NCI-H526 treated with DMSO at 0.1 percent for 48 hours (cell line): ENCODE measurements at regions not wholly inside any gene's neighbourhood (a gene's known extent, or its start where the extent isn't known, plus 50 kb on each side); places are given as distances from the start of the nearest gene placed in this dataset.

Experiments used
- DNase-seq: peaks from one replicate; lab custom pipeline; 2025; lab: John Stamatoyannopoulos, UW

DNA sequence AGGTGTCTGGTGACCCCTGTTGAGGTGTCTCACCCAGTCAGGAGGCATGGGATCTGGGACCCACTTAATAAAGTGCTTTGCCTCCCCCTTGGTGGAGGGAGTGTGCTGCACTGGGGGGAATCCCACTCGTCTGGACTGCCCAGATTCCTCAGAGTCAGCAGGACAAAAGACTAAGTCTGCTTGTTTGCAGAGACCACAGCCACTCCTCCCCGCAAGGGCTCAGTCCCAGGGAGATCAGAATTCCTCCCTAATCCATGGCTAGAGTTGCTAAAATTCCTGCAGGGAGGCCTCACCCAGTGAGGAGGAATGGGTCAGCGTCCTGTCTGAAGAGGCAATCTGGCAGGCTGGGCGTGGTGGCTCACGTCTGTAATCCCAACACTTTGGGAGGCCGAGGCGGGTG is 442.2 kb downstream of the PABPC4L start:
- no peak for DNase-seq

DNA sequence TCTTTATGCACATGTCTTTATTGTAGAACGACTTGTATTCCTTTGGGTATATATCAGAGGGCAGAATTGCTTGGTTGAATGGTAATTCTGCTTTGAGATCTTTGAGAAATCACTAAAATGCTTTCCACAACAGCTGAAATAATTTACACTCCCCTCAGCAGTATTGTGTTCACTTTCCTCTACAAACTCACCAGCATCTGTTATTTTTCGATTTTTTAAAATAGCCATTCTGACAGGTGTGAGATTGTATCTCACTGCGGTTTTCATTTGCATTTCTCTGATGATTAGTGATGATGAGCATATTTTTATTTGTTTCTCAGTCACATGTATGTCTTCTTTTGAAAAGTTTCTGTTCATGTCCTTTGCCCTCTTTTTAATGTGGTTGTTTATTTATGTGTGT is 459.8 kb downstream of the PABPC4L start:
- DNase-seq, result no peak

DNA sequence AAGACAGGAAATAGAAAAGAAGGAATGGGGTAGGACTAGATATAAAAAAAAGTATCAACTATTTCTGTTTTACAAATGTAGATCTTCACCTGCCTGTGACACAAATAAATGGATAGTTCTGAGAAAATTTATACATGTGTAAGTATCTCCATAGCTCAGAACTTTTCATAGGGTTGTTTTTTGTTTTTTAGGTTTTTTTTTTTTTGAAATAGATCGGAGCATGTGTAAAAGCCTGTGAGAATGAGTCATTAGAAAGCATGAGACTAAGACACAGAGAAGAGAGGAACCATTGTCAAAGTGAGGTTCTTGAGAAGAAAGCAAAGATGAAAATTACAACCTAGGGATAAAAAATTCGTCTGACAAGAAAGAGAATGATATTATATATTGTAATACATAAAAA is 481.6 kb downstream of the PABPC4L start:
- no peak for DNase-seq

DNA sequence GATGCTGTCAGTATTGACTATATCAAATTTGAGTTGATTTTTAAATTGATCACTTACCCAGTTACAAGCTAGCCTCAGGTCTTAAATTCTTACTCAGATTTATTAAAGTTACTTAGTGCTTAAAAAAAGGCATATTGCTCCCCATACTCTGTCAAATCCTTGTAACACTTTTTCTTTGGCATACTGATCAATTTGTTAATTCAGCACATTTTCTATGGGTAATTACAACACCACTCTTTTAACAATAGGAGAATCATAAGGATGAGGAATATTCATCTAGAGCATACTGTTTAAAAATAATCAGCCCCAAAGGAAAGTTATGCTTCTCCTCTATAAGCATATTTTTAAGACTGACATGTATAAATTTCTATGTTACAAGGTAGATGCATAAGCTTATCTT is 482.5 kb downstream of the PABPC4L start:
- no peak for DNase-seq

DNA sequence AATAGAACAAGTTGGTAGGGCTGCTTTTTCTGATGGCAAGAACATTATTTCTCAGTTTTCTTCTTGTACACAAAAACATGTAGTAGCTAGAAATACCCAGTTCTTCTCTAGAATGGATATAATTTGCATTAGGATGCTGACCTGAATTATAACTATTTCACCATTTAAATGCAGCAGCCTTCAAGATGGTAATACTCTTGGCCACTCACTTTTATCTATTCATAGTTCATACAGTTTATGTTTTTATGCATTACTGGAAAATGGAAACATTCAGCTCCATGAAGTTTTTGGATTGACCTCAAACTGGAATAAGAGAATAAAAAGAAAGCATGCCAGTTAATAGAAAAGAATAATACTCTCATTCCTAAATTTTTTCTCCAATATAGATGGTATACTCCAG is 487.4 kb downstream of the PABPC4L start:
- DNase-seq, result no peak

DNA sequence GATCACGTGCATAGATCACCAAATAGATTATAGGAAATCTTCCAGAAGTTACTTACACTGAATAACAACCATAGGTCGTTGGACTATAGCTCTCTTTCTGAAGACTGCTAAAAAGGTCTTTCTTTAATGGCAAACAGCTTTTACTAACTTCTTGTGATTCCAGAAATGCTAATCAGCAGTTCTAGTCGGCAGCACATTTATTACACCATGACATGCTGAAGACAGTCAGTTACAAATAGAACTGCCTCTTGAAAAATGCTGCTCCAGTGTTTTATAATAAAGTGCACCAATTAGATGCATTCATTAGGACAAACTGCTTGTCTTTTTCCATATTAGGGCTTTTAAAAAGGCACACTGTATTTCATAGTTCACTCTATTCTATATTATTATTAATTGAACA is 488.2 kb downstream of the PABPC4L start:
- DNase-seq, result no peak

DNA sequence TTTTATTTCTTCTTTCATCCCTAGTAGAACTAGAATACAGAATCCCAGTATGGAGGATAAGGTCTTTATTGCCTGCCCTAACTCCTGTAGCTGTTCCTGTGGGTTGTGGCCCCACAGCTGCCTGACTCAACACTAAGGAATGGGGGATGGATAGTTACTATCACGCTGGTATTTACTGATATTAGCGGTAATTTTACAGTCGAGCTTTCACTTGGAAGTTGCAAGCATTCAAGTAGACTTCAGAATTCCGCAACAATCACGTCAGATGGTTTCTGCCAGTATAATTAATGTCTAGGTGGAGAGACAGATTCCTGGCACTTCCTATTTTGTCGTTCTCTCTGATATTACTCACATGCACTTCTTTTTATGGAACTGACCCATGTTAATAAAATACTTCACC is 489.8 kb downstream of the PABPC4L start:
- no peak for DNase-seq

DNA sequence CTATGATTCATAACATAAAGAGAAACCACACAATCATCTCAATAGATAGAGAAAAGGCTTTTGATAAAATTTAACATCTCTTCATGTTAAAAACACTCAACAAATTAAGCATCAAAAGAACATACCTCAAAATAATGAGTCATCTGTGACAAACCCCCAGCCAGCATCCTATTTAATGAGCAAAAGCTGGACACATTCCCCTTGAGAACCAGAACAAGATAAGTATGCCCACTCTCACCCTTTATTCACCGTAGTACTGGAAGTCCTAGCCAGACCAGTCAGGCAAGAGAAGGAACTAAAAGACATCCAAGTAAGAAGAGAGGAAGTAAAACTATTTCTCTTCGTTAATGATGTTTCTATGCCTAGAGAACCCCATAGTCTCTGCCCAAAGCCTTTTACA is 507.2 kb downstream of the PABPC4L start:
- DNase-seq, result no peak

DNA sequence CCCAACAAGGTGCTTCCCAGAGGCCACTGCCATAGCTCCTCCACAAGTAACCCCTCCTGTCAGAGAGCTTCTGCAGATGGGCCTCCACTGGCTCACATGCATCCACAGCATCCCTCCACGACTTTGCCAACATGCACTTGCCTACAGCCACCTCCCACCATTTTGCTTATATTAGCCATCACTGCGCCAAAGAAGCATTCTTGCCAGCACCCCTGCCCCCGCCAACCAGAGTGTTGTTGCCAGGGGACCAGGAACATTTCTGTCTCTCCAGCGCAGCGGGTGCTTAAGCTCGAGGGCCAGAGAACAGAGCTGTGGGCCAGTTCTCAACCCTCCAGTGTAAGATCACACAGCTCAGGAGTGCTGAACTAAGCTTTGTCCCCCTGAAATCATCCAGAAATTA is 517.6 kb downstream of the PABPC4L start:
- DNase-seq, result no peak

DNA sequence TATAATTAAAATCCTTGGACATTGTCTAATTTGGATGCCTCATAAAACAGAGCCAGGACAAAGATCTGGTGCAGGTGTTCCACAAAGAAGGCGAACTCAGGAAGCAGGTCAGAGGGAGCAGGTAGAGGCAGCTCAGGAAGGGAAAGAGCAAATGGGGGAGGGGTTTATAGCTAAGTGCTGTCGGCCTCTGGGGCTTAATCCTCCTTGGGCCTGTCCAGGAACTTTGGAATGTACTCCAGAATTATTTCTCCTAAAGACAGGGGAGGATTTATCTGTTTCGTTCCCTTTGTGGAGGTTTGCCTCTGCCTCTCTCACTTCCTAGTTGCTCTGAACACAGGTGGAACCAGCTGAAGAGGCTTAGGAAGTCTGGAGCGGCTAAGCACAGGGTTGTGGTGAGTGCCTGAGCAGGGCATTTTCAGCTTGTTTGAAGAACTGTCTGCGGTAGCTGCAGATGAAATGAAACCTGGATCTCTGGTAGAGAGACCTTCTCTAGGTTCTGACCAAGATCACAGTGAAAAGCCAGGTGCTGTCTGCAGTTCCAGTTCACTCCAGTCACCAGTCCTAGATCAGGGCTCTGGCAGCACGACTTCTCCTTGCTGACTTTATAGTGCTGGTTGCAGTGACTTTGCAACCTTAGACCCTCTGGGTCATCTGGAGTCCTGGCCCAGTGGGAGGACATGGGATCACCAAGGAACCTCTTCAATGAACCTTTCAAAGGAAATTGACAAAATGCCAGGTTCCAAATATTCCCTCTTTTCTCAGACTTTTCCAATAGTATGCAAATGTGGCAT is 519.2 kb downstream of the PCDH10 start:
- no peak for DNase-seq

DNA sequence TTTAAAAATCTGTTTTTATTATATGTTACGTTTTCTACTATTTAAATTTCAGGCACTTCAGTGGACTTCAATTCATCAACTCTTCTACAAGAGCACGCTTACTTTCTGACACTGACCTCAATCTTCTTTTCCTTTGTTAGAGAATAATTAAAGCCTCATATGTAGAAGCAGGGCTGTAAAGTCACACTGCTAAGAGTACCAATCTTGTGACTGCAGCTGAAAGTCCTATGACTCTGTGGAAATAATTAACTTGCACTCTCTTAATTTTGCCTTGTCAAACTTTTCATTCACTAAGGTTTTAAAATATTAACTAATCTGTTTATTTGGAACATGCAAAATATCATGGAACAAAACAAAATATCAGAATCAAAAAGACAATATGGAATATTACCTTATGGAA is 498.1 kb downstream of the PCDH10 start:
- no peak for DNase-seq

DNA sequence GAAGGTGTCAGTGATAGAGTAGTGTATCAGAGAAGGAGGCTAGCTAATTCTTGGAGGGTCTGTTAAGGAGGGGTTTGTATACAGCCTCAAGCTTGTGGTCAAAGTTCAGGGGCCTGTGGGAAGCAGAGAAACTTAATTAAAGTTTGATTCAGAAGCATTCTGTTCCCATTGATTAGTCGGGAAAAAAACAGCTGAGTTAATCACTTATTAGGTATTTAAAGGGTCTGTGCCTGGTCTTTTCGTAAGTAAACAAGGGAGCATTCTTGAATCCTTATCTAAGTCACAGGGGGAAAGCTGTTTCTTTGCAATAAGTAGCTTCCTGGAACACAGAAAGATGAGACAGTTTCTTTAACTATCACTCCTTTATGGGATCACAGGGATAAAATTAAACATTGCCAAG is 492.1 kb downstream of the PCDH10 start:
- DNase-seq, result no peak

DNA sequence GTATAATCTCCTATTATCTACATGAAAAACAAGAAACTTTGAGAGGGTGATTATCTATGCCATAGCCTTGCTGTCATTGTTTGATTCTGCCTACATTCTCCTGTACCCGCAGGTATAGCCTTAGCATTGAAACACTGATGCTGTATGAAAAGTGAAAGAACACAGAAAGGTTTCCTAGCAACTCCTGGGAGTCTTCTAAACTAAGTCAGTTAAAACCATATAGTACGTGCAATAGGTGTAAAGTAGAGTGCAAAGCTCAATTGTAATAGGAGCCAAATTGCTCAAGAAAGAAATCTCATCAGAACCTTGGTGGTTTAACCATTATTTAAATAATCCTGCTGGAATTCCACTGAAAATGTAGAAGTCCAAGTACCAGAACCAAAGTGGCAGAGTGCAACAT is 489.7 kb downstream of the PCDH10 start:
- no peak for DNase-seq

DNA sequence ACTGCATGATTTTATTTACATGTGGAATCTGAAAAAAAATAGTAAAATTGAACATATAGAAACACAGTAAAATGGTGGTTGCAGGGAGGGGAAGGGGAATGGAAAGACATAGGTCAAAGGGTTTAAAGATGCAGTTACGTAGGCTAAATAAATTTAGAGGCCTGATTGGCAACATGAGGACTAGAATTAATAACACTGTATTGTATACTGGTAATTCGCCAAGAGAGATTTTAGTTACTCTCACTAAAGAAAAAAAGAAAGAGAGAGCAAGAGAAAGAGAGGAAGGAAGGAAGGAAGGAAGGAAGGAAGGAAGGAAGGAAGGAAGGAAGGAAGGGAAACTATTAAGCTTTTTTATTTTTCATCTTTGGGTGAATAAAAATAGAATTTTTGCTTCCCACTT is 488.1 kb downstream of the PCDH10 start:
- DNase-seq, result no peak

DNA sequence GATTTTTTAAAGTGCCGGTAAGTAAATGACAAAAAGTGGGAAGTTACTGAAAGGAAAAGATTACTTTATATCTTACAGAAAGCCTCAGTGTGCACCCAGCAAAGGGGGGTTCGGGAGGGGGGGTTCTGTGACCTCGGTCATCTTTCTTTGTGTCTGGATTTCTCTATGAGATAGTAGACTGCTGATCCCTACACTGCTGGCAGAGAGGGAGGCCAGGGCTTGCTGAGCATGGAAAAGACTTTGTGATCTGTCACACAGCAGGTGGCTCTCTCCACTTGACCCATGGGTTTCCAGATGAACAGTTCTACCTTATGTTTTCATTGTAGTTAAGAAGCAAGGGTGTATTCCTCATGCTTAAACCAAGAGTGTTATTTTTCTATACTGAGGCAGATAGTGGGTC is 475.6 kb downstream of the PCDH10 start:
- DNase-seq, result no peak

DNA sequence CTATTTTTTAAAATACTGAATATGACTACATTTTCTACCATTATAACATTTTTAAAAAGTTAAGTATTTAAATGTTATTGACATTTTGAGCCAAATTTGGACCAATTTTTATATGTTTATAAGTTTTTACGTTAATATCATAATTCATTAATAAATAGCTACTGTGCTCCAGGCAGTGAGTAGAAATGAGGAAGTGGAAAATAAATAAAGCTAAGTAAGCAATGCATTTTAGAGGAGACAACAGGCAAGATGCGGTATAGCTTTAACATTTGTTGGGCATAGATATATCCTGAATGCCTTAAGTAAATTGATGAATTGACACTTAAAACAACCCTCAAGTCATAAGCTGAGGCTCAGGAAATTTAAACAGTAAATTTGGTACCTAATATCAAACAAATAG is 474.8 kb downstream of the PCDH10 start:
- no peak for DNase-seq

DNA sequence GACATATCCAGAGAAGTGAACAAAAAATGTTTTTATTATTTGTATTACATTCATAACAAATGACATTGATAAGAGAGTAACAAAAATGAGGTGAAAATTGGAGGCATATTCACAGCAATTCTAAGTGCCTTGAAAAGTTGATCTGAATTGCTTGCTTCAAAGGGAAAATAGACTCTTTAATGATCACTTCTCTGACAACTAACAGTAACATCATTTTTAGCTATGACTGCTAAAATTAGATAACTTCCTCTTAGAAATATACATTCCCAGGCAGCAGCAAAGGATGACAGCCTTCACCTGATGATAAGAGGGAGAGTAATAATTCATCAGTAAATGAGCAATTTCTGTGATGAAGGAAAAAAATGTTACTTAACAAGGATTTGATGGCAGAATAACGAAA is 472.5 kb downstream of the PCDH10 start:
- DNase-seq, result no peak

DNA sequence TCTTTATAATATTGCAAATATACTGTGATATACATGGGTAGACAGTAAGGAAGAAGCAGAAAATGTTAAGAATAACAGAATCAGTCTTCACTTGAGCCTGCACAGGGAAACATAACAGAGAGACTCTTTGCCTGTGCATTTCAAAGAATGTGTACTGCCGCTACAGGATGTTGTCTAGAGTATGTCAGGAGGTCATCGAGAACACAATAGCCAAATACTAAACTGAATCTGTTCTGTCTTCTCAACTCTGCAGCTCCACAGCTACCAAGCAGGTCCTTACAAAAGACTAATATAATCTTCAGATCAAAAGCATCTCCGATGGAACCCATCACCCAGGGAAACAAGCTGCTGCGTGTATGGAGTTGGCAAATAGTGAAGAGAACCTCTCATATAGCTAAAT is 471.5 kb downstream of the PCDH10 start:
- DNase-seq, result no peak

DNA sequence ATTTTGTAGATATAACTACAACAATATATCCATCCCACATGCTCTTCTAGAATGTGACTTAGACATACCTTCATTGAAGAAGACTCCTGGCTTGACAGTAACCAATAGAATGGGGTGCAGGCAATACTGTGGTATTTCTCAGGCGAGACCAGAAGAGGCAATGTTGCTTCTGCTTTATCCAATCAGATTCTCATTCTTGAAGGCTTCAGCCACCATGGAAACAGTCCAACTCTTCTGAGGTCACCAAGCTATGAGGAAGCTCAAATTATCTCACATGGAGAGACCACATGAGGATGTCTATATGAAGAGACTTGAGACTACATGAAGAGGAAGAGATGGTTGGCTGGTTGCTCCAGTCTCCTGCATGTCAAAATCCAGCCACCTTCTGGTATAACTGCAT is 469.9 kb downstream of the PCDH10 start:
- DNase-seq, result no peak

DNA sequence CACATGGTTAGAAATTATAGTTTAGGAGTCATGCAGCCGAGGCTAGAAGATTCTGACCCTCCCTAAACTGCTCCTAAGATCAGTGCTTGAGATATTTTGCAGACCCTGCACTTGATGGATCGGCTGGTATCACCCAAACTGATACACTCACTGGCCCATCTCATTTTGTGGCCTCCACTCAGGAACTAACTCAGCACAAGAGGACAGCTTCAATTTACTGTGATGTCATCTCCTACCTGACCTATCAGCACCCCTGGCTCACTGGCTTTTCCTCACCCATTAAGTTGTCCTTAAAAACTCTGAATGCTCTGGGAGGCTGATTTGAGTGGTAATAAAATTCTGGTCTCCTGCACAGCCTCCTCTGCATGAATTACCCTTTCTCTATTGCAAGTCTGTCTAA is 450.9 kb downstream of the PCDH10 start:
- no peak for DNase-seq

DNA sequence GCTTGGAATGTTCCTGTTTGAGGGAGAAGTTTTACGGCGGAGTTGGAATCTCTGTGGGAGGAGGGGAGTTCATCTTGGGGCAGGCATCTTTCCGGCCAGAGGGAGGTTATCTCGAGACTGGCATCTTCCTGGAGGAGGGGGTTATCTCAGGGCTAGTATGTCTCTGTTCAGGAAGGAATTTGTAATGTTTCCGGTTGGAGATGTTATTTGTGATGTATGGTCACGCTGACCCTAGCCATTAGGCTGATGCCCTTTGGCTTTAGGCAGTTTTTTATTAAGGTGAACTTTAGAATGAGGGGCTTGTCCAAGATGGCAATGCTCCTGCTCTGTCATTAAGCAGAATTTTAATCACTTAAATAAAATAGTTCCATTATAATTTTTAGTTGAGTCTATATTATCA is 449.7 kb downstream of the PCDH10 start:
- DNase-seq, result no peak

DNA sequence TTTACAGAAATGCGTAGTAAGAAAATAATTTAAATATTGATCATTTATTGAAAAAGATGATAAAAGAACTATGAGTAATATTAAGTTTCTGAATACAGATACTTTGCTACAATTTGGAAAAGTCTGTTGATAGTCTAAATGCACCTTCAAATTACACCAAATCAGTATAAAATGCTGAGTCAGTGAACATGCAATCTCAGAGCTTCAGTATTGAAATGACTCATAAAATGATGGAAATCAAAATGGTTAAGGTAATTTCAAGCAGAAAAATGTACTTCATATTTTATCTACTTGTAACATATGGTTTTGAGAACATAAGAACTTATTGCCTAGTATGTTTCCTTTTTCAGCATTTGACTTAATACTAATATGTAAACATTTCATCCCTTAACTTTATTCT is 448.2 kb downstream of the PCDH10 start:
- DNase-seq, result no peak

DNA sequence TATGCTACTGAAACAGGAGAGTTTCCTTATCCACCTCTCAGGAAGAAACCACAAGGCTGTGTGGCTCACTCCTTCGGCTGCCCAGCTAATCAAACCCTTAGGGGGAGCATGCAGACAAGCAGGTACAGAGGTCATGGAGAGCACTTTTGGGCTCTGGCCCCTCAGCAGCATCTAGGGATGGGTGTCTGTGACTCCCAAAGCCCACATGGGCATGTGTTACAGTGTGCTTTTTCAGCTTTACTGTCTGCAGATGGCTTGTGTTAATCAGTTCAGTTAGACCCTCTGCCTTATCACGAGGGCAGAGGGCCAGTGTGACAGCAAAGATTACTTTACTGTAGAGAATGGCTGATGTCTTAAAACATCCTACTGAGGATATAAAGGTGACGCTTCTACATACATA is 447.4 kb downstream of the PCDH10 start:
- DNase-seq, result no peak

DNA sequence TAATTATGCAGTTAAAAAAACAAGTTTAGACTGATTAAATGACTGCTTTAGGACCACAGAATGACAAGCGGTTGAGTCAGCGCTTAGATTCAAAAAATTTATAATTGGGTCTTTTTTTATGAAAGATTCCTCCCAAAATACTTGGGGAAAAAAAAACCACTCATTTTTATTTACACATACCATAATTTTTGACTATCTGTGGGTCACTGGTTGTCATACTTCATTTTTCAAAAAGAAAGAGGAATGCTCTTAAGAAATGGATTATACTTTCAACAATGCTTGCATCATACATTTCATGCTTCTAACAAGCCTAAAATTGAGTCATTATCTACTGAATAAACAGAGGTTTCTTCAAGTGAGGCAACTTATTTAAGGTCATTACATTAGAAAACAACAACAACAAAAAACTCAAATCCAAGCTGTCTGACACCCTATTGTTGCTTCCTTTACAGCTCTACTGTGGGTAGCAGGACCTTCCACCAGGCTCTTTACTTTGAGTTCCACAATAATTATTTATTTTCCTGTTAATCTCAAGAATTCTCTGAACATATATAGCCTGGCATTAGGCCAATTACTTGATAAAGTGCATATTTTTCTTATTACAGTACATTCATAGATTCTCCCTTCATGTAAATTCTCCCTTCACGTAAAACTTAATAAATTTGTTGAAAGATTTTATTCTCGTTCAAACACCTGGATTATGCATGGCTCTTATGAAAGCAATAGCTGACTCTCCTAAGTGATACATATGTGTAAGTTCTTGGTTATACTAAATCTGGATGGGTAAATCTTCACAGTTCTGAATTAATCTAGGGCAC is 445.5 kb downstream of the PCDH10 start:
- DNase-seq, result no peak
